Stimulated activated CD8-positive, alpha-beta memory T cell treated with anti-CD3 and anti-CD28 coated beads, Interleukin-2, amount 100 ng/mL, for 48 hours (primary cell): ENCODE measurements at regions not wholly inside any gene's neighbourhood (a gene's known extent, or its start where the extent isn't known, plus 50 kb on each side); places are given as distances from the start of the nearest gene placed in this dataset.
"Not testable (repeated sequence)": the region's sequence is repeated elsewhere in the genome, so short reads cannot be mapped to it uniquely, and the experiment has no call there.

Experiments used
- DNase-seq, 2 donors: peaks; one replicate each; pipeline ENCODE4 v3.0.0-alpha.2; 2020; ENCODE audit warnings: low read depth in 2 of 2

DNA sequence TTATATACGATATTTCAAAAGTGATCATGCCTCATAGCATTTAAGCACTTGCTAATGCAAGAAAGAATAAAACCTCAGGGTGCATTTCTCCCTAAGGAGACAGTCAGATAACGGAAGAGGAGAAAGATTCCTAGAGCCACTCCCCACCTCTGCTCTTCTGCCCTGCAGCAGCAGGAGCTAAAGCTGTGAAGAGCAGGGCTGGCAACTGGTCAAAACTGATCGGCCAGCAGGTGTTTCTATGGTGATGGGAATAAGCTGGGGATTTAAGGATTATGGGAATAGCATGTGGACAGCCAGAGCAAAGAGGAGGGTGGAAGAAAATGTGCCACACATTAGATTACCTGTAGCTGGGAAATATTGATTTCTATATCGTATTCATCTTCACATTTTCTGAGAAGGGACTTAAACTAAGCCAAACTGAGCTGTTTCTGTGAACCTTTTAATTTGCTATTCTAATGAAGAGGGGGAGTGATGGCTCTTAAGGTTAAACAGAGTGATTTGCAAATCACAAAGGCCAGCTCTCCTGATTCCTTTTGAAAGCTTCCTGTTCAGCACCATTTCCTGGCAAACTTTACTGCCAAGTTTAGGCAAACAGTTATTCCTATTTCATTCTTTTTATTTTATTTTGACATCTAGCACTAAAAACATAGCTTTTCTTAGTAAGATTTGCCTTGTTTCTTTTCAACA is 268.9 kb upstream of the PFKP start:
- DNase-seq = no peak

DNA sequence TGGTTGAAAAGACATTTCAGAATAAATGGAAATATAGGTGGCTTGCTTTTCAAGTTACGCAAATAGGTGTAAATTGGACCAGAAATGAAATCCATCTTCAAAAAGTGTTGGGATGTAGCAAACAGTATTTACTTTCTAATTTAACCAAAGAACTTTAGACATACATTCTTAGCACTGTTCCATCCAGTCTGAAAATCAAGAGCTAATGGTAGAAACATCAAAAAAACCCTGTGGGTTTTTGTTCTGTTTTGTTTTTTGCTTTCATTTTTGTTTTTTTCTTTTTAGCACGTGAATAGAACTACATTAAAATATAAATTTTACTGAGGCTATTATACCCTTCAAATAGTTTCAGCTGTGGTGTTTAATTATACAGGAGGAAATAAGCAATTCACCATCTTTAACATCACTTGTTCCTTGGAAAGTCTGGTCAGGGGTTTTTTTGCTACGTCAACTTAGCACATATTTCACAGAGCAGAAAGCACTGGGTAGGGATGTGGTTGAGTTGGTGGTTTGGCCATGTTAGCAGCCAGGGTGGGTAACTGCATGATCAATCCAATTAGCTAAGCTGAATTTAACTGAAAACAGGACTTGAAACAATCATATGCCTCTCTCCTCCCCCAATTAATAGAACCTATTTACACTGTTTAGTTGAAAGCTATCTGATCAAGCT is 275.4 kb upstream of the PFKP start:
- DNase-seq = peak in 1 of 2 donors; percentile 4

DNA sequence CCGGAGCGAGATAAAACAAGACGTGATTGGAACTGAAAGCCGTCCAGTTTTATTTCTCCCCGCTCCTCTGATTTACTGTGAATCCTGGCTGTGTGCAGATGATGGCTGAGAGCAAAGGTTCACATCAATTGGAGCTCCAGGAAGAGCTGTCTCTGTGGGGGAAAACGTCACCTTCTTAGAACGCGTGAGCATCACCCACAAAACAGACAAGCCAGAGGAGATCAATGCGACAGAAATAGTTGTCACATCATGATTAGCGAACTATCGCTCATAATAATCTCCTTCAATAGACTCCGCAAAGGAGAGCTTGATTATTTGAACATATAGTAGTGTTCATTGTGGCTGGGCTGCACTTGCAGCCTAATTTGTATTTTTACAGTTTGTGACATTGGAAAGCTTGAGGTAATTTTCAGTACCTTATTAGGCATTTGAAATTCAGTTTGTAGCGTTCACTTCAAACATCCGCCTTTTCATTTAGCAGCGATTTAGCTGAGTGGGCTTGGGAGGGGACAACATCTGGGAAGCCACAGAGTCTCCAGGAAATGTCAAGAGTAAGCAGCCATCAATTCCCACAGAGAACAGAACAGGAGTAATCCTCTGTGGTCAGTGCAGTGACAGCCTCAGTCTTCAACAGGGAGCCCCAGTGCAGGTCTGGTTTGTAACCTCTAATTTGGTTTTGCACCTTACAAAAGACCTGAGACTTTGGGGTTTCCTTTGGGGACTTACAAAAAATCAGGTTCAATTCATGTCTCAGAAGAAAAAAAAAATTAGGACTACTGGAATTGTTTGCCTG is 276.8 kb upstream of the PFKP start:
- DNase-seq = no peak

DNA sequence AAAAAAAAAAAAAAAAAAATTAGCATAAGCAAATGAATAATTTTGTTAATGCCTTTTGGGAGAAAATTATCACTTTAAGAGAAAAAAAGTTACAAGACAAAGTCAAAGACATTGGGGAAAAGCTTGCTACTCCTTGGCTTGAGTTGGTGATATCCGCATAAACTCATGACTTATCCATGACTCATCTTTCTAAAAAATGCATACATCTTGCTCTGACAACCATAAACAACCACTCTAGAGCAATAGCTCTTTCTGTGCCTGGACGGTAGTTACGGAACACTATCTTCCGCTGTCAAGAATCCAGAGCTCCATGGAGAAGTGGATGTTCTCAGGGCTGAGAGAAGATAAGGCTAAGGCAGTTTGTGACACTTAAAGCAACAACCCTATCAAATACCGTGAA is 281.1 kb upstream of the PFKP start:
- no peak for DNase-seq

DNA sequence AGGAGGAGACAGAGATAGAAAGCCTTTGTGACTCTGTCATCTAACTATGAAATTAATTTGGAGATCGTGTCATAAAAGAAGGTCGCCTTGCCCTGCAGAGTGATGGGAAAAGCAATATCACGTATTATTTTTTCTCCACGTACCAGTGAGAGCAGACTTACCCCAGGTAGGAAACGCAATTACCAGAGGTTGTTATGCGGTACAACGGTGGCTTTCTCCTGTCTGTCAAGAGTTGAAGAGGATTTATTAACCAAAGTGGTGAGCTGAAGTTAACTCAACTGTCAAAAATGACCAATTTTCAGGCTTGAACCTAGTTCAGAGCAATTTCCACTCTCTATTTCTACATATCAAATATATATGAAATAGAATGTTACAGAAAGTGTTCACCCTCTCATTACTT is 282.6 kb upstream of the PFKP start:
- no peak for DNase-seq

DNA sequence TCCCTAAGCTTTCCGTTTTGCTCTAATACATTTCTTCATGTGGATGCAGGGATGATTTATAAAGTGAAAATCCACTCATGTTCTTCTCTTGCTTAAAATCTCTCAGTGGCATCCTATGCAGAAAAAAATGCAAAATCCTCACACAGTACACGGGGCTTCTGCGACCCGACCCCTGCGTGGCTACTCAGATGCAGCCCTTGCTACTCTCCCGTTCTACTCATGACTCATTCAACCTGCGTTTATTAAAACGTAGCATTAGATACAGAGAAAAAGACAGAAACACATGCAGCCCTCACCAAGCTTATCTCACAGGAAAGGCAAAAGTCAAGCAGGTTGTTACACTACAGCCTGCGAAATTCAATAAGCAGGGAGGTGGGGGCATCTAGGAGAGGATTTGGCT is 284.4 kb upstream of the PFKP start:
- no peak for DNase-seq

DNA sequence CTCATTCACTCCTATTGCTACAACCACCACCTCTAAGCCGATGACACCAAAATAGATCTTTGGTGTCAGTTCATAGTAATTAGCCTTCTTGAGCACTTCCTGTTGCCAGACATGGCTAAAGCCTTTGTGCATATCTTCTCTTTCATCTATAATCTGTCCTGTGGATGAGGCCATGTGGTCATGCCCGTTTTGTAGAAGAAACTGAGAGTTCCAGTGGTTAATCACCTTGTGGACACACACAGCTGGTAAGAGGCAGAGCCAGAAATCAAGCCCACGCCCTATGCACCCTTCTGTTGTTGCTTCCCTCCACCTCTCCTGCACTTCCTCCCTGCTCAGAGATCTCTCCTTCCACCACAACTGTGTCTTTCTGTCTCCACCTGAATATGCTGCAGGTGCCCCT is 285.1 kb upstream of the PFKP start:
- DNase-seq = no peak

DNA sequence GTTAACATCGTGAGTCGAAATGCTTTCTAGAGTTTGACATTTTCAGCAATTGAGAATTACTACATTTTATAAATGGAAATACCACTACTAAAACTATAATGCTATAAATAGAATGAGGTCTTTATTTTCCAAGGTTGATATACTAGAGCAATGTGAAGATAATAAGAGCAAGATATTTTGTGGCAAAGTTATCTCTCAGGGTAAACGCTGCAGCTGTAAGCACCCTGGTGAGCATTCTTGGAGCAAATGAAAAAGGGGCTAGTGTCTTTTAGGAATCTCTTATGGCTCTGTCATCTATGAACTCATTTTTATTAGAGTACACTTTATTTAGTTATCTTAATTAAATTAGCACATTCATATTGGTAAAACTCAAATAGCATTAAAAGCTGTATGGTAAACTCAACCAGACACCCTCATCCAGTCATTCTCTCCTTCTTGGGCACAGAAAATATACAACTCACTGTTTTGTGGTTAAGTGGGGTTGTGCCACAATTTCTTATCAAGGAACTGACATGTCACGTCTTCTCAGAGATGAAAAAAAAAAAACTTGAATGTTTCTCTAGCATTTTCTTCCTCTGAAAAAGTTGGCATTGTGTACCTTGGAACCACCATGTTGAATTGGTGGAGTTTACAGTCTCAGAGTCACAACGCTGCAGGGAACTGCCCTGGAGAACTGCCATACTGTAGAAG is 289.5 kb upstream of the PFKP start:
- DNase-seq = no peak

DNA sequence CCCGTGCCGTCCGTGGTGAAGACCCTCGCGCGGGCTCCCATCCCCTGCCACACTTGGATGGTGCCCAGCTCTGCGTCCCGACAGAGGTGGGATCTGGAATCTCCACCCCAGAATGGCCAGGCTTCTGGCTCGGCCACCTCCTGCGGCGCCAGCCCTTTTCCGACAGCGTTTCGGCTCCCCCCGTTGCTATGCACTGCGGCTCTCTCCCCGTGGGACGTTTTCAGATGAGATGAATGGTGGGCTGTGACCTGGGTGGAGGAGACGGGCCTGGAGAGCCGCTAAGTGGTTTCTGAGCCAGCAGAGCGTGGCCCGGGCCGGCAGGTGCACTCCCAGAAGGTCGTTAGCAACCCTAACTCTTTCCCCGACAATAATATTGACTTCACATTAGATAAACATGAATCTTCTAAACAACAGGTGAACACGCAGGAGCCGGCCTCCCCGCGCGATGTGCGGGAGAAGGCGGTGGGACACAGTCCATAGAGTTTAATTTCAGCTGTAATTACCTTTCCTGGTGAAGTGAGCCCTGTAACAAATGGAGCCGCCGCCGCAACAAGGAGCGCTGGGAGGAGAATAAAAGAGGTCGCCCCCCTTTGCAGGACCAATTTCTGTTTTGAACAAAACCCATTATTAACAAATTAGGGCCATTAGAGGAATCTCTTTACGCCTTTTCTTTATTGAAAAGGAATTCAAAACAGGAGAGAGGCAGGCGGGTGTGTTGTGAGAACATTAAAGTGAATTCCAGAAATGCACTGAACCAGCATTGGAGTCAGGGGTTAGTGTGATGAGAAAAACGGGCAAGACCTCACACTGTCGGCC is 294.3 kb upstream of the PFKP start:
- DNase-seq = no peak

DNA sequence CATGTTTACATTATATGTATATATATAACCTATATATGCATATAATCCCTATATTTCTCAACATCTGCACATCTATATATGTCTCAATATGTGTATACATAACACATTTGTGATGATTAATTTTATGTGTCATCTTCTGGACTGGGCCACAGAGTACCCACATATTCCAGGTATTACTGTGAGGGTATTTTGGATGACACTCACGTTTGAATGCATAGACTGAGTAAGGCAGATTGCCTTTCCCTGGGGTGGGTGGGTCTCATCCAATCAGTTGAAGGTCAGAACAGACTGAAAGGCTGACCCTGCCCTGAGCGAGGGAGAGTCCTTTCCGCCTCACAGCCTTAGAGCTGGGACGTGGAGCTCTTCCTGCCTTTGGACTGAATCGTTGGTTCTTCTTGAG is 295.2 kb upstream of the PFKP start:
- DNase-seq = no peak

DNA sequence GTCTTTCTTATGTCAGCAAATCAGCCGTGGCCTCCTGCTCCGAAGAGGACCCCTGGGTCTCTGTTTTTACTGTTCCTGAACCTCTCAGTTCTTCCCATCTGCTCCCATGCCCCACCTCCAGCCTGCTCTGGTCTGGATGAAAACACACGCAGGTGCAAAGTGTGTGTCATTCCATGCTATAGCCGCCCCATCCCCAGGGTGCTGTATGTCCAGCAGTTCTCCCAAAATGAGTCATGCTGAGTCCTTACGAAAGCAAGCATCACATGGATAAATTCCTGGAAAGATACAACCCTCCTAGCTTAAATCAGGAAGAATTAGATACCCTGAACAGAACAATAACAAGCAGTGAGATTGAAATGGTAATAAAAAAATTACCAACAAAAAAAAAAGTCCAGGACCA is 300.1 kb upstream of the PFKP start:
- DNase-seq = not testable (repeated sequence)

DNA sequence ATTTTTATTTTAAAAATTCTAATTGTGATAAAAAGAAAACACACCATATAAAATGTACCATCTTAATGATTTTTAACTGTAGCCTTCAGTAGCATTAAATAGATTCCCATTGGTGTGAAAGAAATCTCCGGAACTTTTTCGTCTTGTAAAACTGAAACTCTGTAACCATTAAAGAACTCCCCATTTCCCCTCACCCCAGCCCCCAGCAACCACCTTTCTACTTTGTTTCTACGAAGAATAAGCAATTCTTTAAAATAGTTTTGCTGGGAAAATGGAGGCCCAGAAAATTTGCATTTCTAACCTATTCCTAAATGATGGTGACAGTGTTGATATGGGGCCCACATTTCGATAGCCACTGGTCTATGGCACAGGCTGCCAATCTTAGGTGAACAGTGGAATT is 305.4 kb upstream of the PFKP start:
- no peak for DNase-seq

DNA sequence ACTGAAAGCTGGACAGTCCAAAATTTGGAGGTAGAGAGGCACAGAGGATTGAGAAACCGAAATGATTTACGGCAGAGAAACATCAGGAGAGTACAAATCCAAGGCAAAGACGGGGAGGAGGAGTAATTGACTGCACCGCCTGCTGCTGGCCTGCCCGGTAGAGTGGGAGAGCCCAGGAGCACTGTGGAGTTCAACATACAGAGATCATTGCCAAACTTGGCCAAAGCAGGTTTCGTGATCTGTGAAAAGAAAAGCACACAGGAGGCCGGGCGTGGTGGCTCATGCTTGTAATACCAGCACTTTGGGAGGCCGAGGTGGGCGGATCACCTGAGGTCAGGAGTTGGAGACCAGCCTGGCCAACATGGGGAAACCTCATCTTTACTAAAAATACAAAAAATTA is 306.0 kb upstream of the PFKP start:
- no peak for DNase-seq

DNA sequence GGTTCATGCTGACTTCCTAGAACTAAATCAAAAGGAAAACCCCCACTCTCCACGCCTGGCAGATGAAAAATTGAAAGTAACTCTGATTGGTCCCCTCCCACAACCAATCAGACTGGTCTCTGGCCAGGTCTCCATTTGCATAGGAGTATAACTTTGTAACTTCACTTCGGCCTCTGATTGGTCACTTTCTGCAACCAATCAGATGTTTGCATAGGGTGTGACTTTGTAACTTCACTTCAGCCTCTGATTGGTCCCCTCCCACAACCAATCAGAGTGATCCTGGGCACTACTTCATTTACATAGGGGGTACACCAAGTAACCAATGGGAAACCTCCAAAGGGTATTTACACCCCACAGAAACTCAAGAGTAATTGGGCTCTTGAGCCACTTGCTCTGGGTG is 306.6 kb upstream of the PFKP start:
- DNase-seq = no peak

DNA sequence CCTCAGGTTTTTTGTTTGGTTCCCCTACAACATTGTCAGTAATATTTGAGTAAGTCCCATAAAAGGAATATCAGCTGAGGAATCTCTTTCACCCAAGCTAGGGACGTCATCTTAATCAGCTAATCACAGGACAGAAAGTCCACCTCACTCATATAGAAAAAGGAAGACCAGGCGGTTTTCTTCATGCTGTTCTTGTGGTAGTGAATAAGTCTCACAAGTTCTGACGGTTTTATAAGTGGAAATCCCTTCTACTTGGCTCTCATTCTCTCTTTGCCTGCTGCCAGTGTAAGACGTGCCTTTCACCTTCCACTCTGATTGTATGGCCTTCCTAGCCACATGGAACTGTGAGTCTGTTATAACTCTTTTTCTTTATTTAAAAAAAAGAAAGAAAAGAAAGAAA is 308.1 kb upstream of the PFKP start:
- DNase-seq = no peak

DNA sequence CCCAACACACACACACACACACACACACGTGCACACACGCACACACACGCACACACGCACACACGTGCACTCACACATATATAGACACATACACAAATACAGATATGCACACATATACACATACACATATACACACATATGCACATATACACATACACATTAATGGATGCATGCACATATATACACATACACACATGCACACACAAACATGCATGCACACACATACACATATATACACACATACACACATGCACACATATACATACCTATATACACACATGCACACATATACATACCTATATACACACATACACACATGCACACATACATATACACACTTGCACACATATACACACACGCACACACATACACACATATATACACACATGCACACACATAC is 312.4 kb upstream of the PFKP start:
- DNase-seq = no peak

DNA sequence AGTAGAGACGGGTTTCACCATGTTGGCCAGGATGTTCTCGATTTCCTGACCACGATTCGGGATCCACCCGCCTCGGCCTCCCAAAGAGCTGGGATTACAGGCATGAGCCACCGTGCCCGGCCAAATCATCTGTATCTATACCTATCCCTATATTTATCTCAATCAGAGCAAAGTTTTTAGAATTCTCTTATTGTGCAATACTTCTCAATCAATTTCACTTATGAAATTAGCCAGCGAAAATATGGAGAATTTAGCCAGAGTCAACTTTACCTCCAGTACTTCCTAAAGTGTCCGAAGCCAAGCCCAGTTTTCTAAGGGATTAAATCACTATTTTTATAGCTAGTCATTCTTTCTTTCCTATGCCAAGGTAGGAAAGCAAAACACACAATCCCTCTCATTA is 319.1 kb upstream of the PFKP start:
- DNase-seq = no peak

DNA sequence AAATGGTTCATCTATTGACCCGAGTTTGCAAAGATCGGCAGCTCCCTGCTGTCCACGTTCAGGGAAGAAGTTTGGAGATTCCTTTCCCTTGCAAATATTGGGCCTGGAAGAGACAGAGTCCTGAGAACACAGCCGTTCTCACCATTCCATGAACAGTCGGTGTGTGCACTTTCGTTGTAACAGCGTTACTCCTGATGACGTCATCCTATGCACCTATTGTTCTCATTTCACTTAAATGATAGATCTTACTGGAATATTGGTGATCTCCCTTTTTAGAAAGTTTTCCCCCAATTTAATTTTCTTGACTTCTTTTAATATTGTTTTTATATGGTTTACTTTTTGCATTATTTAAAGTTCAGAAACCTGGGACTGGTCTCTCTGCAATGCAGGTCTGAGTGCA is 320.7 kb upstream of the PFKP start:
- DNase-seq = no peak

DNA sequence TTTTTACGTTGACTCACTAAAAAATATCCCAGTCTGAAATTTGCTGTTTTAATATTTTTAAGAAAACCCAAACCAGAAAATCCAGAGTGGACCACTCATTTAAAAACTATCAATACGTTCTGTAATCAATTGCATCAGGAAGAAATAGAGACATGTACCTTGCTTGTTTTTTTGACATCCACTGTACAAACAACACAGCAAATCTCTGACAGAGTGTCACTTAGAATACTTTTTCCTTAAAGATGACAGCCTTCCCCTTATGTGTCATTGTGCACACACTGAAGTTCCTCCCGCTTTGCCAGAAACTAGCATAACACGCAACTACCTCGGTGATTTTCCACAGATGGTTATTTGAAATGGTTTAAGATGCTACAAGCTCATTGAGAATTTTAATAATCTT is 321.7 kb upstream of the PFKP start:
- no peak for DNase-seq

DNA sequence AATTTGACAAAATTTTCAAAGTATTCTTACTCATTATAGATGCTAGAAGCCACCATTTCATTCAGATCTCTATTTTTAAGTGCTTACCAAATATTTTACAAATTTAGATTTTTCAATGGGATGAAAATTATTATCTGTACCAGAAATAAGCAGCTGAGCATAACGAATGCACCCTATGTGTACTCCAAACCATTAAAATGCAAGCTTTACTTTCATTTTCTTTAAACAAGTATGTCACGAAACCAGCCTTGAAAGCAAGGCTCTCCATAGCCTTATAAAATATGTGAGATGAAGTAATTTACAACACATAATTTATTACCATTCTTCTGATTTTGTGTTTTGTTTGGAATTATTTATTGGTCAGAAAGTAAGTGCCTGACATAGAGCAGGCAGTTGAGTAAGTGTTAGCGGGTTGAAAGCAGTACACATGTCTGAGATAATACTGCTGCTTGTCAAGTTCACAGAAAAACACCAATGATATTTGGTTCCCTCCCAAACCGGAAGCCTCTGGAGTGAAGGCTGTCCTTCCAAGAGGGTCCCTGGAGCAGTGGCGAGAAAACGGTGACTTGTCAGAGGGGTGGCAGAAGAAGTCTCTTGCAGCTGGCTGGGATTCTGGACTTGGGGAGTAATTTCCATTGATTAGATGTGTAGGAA is 322.7 kb upstream of the PFKP start:
- DNase-seq = no peak

DNA sequence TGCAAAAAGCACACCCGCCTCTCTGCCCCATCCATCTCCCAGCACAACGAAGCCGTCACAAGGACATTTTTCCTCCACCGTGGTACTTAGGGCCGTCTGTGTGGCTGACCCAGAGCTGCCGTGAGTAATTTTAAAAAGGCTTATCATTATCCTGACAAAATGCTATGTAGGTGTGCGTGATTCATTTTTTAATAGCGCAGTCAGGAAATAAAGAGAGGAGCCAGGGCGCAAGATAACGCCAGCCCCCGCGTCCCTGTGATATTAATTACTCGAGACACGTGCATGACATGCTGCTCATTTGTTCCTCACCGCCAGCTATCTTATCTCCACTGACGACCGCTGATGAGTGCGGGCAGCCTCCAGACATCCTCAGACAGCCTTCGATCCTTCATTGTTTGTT is 332.7 kb upstream of the PFKP start:
- DNase-seq = no peak
